ENCODE measurements at regions not wholly inside any gene's neighbourhood (a gene's known extent, or its start where the extent isn't known, plus 50 kb on each side); places are given as distances from the start of the nearest gene placed in this dataset.

- Histone ChIP-seq H3K27me3 (replicated peaks; ENCODE audit: insufficient read depth) (no peaks in the 10 kb centered on the region), H3K36me3 (ENCODE audit: low read depth) (no peaks in the 10 kb centered on the region), H3K4me1 (ENCODE audit: insufficient read depth) (peaks cover 15% of the 10 kb centered on the region), H3K9me3 (ENCODE audit: low read depth) (no peaks in the 10 kb centered on the region), H3K27ac (no peak overlapping the region), H3K4me3 (no peak overlapping the region), H3K79me2 (ENCODE audit: insufficient read depth) (no peaks in the 10 kb centered on the region), H3K9me2 (ENCODE audit: insufficient read depth) (no peaks in the 10 kb centered on the region), H4K20me1 (ENCODE audit: insufficient read depth) (no peaks in the 10 kb centered on the region), H3F3A (ENCODE audit: insufficient read depth) (0 out of 2 replicates have a peak, but pooled peaks cover 5% of the 10 kb centered on the region), H3K9ac (no peak overlapping the region), H3K4me2 (ENCODE audit: unreplicated experiment) (no peak overlapping the region), H2AFZ (no peak overlapping the region)
- TF ChIP-seq EZH2phosphoT487 (IDR thresholded peaks at IDR 0.05; ENCODE audit: insufficient read depth, low read depth): no peak
- no peak for TF ChIP-seq EZH2 (IDR thresholded peaks at IDR 0.05; ENCODE audit: insufficient read depth, poor library complexity, severe bottlenecking)
- DNase-seq: peak; percentile 57
- in situ Hi-C loops (cut with MboI): no loop called here
Measured at GRCh38 chr2:38215993-38216392, 140.0 kb upstream of the CYP1B1 start.

GRCh38 chr2:38215522-38215921 is 139.6 kb upstream of the CYP1B1 start:
- WGBS, 2 experiments (ENCODE audit: low coverage in 1 of 2, low lambda C conversion rate in 2 of 2, missing lambda C conversion rate in 2 of 2): 64 to 72% methylated on average over 2 of the region's 2 CpGs
- no peak for DNase-seq
- H3K4me2 ChIP-seq (ENCODE audit: unreplicated experiment): no peak overlapping the region
- no peaks in the 10 kb centered on the region for H3K79me2 ChIP-seq (ENCODE audit: insufficient read depth)
- H3K27ac ChIP-seq: no peak overlapping the region
- H3K36me3 ChIP-seq (ENCODE audit: low read depth): no peaks in the 10 kb centered on the region
- H3K9me2 ChIP-seq (ENCODE audit: insufficient read depth): no peaks in the 10 kb centered on the region
- no peaks in the 10 kb centered on the region for H3K27me3 ChIP-seq (replicated peaks; ENCODE audit: insufficient read depth)
- H3K9ac ChIP-seq: no peak overlapping the region
- no peak overlapping the region for H3K4me3 ChIP-seq
- in situ Hi-C loops (cut with MboI): no loop called here
- peaks cover 15% of the 10 kb centered on the region for H3K4me1 ChIP-seq (ENCODE audit: insufficient read depth)
- H4K20me1 ChIP-seq (ENCODE audit: insufficient read depth): no peaks in the 10 kb centered on the region
- TF ChIP-seq EZH2 (IDR thresholded peaks at IDR 0.05; ENCODE audit: insufficient read depth, poor library complexity, severe bottlenecking) (no peak), EZH2phosphoT487 (IDR thresholded peaks at IDR 0.05; ENCODE audit: insufficient read depth, low read depth) (no peak)
- no peaks in the 10 kb centered on the region for H3K9me3 ChIP-seq (ENCODE audit: low read depth)
- 0 out of 2 replicates have a peak, but pooled peaks cover 5% of the 10 kb centered on the region for H3F3A ChIP-seq (ENCODE audit: insufficient read depth)
- no peak overlapping the region for H2AFZ ChIP-seq

- no peak for DNase-seq
- in situ Hi-C loops (cut with MboI): no loop called here
- H3K27me3 ChIP-seq (replicated peaks; ENCODE audit: insufficient read depth): no peaks in the 10 kb centered on the region
Measured at GRCh38 chr2:38214209-38214717, 138.3 kb upstream of the CYP1B1 start.

GRCh38 chr2:38213619-38214167 is 137.7 kb upstream of the CYP1B1 start:
- no peaks in the 10 kb centered on the region for H3K9me3 ChIP-seq (ENCODE audit: low read depth)
- H3K9me2 ChIP-seq (ENCODE audit: insufficient read depth): no peaks in the 10 kb centered on the region
- 88 to 97% methylated on average over 4 of the region's 4 CpGs for WGBS, 2 experiments (ENCODE audit: low coverage in 1 of 2, low lambda C conversion rate in 2 of 2, missing lambda C conversion rate in 2 of 2)
- H3K27me3 ChIP-seq (replicated peaks; ENCODE audit: insufficient read depth): no peaks in the 10 kb centered on the region
- no peak overlapping the region for H3K27ac ChIP-seq
- no peak for DNase-seq
- H4K20me1 ChIP-seq (ENCODE audit: insufficient read depth): no peaks in the 10 kb centered on the region
- no peak overlapping the region for H3K9ac ChIP-seq
- H3K4me1 ChIP-seq (ENCODE audit: insufficient read depth): peaks cover 15% of the 10 kb centered on the region
- H3F3A ChIP-seq (ENCODE audit: insufficient read depth): 0 out of 2 replicates have a peak, but pooled peaks cover 5% of the 10 kb centered on the region
- no peaks in the 10 kb centered on the region for H3K36me3 ChIP-seq (ENCODE audit: low read depth)
- H3K4me2 ChIP-seq (ENCODE audit: unreplicated experiment): no peak overlapping the region
- H3K4me3 ChIP-seq: no peak overlapping the region
- in situ Hi-C loops (cut with MboI): no loop called here
- no peaks in the 10 kb centered on the region for H3K79me2 ChIP-seq (ENCODE audit: insufficient read depth)
- no peak overlapping the region for H2AFZ ChIP-seq
- TF ChIP-seq EZH2phosphoT487 (IDR thresholded peaks at IDR 0.05; ENCODE audit: insufficient read depth, low read depth) (no peak), EZH2 (IDR thresholded peaks at IDR 0.05; ENCODE audit: insufficient read depth, poor library complexity, severe bottlenecking) (no peak)

More at GRCh38 chr2:38214209-38214717, 138.3 kb upstream of the CYP1B1 start:
- Histone ChIP-seq H3K9ac (no peak overlapping the region), H3K36me3 (ENCODE audit: low read depth) (no peaks in the 10 kb centered on the region), H3K27ac (no peak overlapping the region), H4K20me1 (ENCODE audit: insufficient read depth) (no peaks in the 10 kb centered on the region), H3K4me2 (ENCODE audit: unreplicated experiment) (no peak overlapping the region), H2AFZ (no peak overlapping the region), H3K9me3 (ENCODE audit: low read depth) (no peaks in the 10 kb centered on the region), H3F3A (ENCODE audit: insufficient read depth) (0 out of 2 replicates have a peak, but pooled peaks cover 5% of the 10 kb centered on the region), H3K4me1 (ENCODE audit: insufficient read depth) (peaks cover 15% of the 10 kb centered on the region), H3K79me2 (ENCODE audit: insufficient read depth) (no peaks in the 10 kb centered on the region), H3K9me2 (ENCODE audit: insufficient read depth) (no peaks in the 10 kb centered on the region), H3K4me3 (no peak overlapping the region)
- TF ChIP-seq EZH2phosphoT487 (IDR thresholded peaks at IDR 0.05; ENCODE audit: insufficient read depth, low read depth): no peak
- no peak for TF ChIP-seq EZH2 (IDR thresholded peaks at IDR 0.05; ENCODE audit: insufficient read depth, poor library complexity, severe bottlenecking)
- 63% methylated on average over 5 of the region's 5 CpGs for WGBS, 2 experiments (ENCODE audit: low coverage in 1 of 2, low lambda C conversion rate in 2 of 2, missing lambda C conversion rate in 2 of 2)
